HG03439 (cell line): ENCODE measurements at regions not wholly inside any gene's neighbourhood (a gene's known extent, or its start where the extent isn't known, plus 50 kb on each side); places are given as distances from the start of the nearest gene placed in this dataset.

Experiments
- ATAC-seq: cut with Tn5 transposase; IDR thresholded peaks from one replicate; pipeline ENCODE4 v1.9.1; 2021; ENCODE audit warnings: mild to moderate bottlenecking, moderate library complexity; ENCODE audit not compliant: unreplicated experiment

- no peak for ATAC-seq
Observed at GRCh38 chr13:89269737-89270136, 1598.6 kb downstream of the SLITRK5 start.

- no peak for ATAC-seq
Observed at GRCh38 chr13:89270736-89271135, 1599.6 kb downstream of the SLITRK5 start.

DNA sequence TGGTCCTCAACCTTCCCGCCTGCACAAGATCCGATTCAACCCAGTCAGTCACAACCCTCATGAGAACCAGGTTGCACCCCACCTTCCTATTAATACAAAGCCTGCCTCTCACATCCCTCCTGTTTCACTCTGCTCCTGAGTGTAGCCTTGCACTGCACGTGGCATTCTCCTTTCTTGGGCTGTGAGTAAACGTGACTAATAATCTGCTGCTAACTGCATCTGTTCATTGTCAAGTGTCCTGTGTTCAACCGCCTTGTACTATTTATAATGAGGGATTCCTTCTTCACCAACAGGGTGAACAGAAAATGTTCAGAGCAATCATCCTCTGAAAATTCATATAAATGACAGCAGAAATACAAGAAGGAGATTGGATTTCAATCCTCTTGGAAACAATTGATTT is 1608.2 kb downstream of the SLITRK5 start:
- ATAC-seq: no peak

DNA sequence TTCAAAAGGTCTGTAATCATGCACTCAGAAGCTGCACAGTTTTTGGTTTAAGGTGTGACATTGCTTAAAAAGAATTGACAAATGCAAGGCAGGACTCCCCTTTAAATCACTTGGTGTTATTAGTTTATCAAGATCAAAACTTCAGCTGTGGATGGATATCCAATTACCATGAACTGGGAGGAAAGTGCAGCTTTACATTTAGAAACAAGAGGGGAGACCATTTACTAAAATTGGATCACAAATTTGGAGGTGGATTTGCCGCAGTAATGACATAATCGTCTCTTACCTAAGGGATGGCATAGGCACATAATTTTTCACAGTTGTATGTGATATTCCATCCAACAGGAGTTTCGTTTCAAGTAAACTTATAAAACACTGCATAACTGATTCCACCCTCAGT is 1610.2 kb downstream of the SLITRK5 start:
- ATAC-seq: no peak

DNA sequence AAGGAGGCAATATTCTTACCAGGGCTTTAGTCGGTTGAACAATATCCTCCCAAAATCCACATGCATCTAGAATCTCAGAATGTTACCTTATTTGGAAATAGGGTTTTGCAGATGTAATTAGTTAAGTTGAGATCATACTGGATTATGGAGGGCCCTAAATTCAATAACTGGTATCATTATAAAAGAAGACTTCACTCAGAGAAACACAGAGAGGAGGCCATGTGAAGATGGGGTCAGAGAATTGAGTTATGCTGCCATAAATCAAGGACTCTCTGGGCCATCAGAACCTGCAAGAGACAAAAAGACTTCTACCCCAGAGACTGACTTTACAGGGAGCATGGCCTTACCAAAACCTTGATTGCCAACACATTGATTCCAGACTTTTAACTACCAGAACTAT is 1611.1 kb downstream of the SLITRK5 start:
- no peak for ATAC-seq

- ATAC-seq: no peak
Observed at GRCh38 chr13:89287381-89287780, 1616.2 kb downstream of the SLITRK5 start.

DNA sequence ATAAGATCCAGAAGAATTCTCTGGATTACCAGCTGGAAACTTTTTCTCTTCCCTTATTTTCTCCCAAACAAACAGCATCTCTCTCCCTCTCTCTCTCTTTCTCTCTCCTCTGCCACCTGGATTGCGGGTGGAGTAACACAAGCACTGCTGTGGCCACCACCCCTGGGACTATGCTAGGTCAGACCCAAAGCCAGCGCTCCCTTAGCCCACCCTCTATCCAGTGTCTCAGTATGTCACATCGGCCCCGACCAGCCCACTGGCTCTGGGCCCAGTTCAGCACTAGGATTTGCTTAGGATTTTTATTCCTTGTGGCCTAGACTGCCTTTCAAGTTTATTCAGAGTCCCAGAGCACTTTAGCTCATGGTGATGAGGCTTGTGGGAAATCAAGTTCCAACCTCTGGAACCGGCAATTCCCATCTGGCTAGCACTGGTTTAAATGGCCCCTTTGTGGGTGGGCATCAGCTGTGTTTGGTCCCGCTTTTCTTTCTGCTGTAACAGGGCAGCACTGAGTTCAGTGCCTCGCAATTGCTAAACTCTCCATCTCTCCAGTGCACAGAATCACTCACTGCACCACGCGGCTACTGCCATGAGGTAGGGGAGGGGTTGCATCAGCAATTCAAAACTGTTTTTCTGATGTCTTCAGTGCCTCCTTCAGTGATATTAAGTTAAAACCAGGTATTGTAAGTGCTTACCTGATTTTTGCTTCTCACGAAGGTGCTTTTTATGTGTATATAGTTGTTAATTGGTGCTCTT is 1623.1 kb downstream of the SLITRK5 start:
- ATAC-seq: no peak

DNA sequence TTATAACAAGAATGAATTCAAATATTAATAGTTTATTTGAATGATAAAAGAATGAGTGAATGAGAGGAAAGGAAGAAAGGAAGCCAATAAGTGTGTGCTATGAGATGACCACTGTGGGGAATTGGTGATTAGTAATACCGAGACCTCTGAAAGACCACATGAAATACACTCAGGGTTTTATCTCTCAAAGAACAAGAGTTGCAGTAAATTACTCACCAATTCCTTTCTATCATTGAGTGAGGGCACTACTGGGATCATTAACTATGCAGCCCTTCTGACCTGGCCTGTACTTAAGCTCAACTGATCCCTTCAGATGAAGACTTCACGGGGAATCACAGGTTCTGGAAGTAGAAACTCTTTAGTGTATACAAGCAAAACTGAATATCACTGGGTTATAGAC is 1636.1 kb downstream of the SLITRK5 start:
- no peak for ATAC-seq

- no peak for ATAC-seq
Observed at GRCh38 chr13:89310943-89311672, 1639.9 kb downstream of the SLITRK5 start.

DNA sequence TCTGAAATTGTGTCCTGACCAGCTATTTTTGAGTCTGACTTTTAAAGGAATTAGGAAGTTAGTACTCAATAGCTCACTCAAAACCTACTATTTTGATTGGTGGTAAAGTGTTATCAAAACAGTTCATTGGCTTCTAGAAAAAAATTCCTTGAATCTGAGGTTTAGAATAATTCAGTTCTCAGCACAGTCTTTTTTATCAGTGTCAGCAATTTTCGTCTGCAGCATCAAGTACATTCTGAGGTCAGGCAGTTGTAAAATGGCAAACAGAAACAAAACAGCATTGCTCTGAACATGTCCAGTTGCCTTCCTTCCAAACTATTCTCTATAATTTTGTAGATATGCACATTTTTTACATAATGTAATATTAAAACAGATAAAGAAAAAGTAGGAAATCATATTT is 1644.1 kb downstream of the SLITRK5 start:
- ATAC-seq: no peak

DNA sequence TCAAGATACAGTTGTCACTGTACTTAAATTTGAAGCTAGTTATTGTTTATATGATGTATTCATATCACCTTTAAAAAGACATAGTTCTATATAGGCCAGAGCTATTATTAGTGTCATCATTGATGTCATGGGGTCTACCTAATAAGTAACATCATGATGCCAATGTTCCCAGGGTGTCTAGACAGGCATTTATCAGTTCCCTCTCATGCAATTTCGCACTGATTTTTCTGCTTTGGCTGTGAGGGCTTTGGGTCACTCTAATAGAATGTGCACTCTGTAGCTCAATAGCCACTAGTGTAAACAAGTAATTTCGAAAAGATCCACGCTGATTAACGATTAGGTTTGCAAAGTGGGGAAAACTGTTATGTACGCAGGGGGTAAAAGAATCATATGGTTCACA is 1651.3 kb downstream of the SLITRK5 start:
- ATAC-seq: no peak

GRCh38 chr13:89324582-89324981 is 1653.4 kb downstream of the SLITRK5 start:
- no peak for ATAC-seq

- no peak for ATAC-seq
Observed at GRCh38 chr13:89343165-89343564, 1672.0 kb downstream of the SLITRK5 start.

GRCh38 chr13:89352384-89352783 is 1681.2 kb downstream of the SLITRK5 start:
- ATAC-seq: no peak

DNA sequence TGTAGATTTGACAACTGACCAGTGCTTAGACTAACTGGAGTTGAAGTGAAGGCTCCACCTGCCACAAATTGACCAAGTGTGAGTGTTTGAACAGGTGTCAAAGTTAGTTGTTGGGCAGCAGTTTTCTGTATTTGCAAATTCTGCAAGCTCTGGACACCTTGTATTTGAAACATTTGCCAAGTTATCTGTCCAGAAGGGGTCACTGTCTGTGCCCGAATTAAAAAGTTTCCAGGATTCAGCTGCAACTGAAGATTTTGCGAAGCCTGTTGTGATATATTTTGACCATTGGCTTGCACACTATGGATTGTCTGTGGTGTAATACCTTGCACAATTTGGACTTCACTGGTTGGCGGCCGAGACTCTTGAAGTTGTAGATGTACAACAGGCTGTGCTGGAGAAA is 1690.7 kb downstream of the SLITRK5 start:
- no peak for ATAC-seq

GRCh38 chr13:89363144-89363543 is 1692.0 kb downstream of the SLITRK5 start:
- ATAC-seq: no peak

GRCh38 chr13:89372193-89372592 is 1701.0 kb downstream of the SLITRK5 start:
- ATAC-seq: no peak

DNA sequence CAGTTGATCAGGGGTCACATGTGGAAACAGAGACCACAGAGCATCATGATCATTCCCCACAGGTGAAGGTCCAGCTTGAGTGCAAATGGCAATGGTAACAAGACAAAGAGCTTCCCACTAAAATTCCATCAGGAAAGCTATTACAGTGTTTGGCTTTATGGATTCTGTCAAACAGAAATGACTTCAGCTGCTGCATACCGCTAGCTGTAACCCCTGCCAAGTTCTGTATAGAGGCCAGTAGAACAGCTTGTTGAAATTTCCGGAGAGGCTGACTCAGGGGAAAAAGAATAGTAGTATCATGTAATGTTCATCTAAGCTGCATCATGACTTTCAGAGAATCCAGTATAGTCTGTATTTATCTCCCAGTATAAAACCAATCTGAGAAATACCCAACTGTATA is 1704.7 kb downstream of the SLITRK5 start:
- no peak for ATAC-seq

DNA sequence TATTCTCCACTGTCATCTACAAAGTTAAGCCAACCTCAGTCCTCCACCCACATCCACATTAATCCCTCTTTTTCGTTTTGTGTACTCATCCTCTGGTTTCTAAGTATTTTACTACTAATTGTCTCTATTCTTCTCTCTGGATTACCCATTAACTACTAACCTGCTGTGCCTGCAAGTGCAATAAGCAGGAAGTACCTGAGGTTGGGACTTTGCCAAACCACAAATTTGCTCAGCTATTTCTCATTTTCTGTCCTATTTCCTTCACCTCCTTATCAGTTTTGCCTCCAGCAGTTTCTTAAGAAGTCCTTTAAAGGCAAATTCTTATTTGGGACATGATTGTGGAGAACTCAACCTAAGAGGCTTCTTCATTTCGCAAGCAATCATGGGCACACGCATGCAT is 1708.9 kb downstream of the SLITRK5 start:
- no peak for ATAC-seq

- ATAC-seq: no peak
Observed at GRCh38 chr13:89382981-89383380, 1711.8 kb downstream of the SLITRK5 start.

DNA sequence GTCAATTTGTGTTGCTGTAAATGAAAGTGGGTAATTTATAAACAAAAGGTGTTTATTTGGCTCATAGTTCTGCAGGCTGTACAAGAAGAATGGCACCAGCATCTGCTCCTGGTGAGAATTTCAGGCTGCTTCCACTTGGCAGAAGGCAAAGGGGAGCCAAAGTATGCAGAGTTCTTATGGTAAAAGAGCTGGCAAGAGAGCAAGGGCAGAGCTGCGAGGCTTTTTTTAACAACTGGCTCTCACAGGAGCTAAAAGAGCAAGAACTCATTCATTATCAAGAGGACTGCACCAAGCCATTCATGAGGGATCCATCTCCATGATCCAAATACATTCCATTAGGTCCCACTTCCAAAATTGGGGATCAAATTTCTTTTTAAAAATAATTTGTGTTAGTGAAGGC is 1712.7 kb downstream of the SLITRK5 start:
- no peak for ATAC-seq

GRCh38 chr13:89393758-89394304 is 1722.7 kb downstream of the SLITRK5 start:
- ATAC-seq: no peak
